RWPE2 (cell line): ENCODE measurements at regions not wholly inside any gene's neighbourhood (a gene's known extent, or its start where the extent isn't known, plus 50 kb on each side); places are given as distances from the start of the nearest gene placed in this dataset.

Experiments used
- ATAC-seq: fragments of 200-7000 bp; cut with Tn5 transposase; 3 replicates; pipeline ENCODE4 v1.9.1; 2021; ENCODE audit warnings: low read depth
- DNase-seq: peaks from one replicate; pipeline ENCODE4 v3.0.0-alpha.2; 2020; ENCODE audit warnings: low spot score
- H3K27ac ChIP-seq: fragments of 450-650 bp; 2 replicates; pipeline ENCODE4 v1.5.1; 2017; ENCODE audit warnings: mild to moderate bottlenecking; ENCODE audit not compliant: poor library complexity, severe bottlenecking
- H3K27me3 ChIP-seq: fragments of 250-450 bp; sonication (Bioruptor Pico); 2 replicates; pipeline ENCODE4 v1.5.1; 2021; ENCODE audit warnings: mild to moderate bottlenecking, moderate library complexity; ENCODE audit not compliant: insufficient read depth, poor library complexity, severe bottlenecking
- H3K36me3 ChIP-seq: fragments of 250-450 bp; sonication (Bioruptor Pico); 2 replicates; pipeline ENCODE4 v1.5.1; 2020; ENCODE audit warnings: low read depth, mild to moderate bottlenecking, moderate library complexity
- H3K4me1 ChIP-seq: fragments of 250-450 bp; sonication (Bioruptor Pico); 2 replicates; pipeline ENCODE4 v1.5.1; 2021; ENCODE audit warnings: mild to moderate bottlenecking, moderate library complexity; ENCODE audit not compliant: insufficient read depth, poor library complexity, severe bottlenecking
- H3K4me3 ChIP-seq: fragments of 250-450 bp; sonication (Bioruptor Pico); 2 replicates; pipeline ENCODE4 v1.5.1; 2021; ENCODE audit warnings: mild to moderate bottlenecking, moderate library complexity; ENCODE audit not compliant: severe bottlenecking
- H3K9me3 ChIP-seq: fragments of 250-450 bp; sonication (Bioruptor Pico); 2 replicates; pipeline ENCODE4 v1.5.1; 2021; ENCODE audit warnings: mild to moderate bottlenecking, moderate library complexity; ENCODE audit not compliant: severe bottlenecking
- TF ChIP-seq, protein P1 (sequence below): fragments of 450-650 bp; IDR thresholded peaks from one replicate; pipeline ENCODE4 v1.5.1; 2017; ENCODE audit warnings: mild to moderate bottlenecking, moderate library complexity; ENCODE audit not compliant: poor library complexity, severe bottlenecking

DNA sequence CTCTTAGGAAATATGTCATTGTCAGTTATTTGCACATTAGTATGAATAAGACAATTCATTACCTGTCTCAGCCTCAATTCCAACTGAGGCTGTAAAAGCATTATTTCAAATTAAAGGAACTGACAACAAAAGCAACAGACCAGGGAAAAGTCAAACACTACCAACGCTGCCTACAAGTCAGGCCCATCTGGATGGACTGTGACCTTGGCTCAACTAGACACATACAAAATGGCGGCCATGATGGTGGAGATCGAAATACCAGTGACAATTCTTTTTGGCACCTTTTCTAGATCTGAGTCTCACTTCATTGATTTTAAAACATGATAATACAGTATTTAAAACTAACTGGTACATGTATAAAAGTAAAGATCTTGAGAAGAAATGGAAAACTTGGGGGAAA is 160.7 kb downstream of the DHX15 start:
- no peaks in the 10 kb centered on the region for H3K36me3 ChIP-seq
- DNase-seq (no peak), ATAC-seq (no peak)
- H3K27me3 ChIP-seq: no peaks in the 10 kb centered on the region
- TF ChIP-seq, protein P1, sequence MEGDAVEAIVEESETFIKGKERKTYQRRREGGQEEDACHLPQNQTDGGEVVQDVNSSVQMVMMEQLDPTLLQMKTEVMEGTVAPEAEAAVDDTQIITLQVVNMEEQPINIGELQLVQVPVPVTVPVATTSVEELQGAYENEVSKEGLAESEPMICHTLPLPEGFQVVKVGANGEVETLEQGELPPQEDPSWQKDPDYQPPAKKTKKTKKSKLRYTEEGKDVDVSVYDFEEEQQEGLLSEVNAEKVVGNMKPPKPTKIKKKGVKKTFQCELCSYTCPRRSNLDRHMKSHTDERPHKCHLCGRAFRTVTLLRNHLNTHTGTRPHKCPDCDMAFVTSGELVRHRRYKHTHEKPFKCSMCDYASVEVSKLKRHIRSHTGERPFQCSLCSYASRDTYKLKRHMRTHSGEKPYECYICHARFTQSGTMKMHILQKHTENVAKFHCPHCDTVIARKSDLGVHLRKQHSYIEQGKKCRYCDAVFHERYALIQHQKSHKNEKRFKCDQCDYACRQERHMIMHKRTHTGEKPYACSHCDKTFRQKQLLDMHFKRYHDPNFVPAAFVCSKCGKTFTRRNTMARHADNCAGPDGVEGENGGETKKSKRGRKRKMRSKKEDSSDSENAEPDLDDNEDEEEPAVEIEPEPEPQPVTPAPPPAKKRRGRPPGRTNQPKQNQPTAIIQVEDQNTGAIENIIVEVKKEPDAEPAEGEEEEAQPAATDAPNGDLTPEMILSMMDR: no peak
- no peak overlapping the region for H3K4me3 ChIP-seq
- H3K27ac ChIP-seq: no peak overlapping the region
- H3K9me3 ChIP-seq: no peaks in the 10 kb centered on the region
- H3K4me1 ChIP-seq: no peaks in the 10 kb centered on the region

DNA sequence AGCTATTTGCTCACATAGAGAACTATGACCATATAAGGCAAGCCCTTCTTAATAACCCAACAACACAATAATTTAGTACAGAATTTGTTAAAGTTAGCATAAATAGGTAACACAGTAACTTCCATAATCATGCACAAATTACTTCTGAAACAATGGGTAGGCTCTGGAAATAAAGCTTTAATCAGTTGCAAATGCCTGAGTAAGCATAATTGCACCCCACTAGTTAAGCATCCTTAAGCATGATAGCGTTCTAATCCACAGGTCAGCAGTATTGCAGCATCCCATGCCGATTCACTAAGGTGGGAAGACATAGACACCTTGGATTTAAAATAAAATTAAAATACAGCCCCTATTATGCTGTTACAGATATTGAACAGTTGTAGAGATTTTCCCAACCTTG is 161.7 kb downstream of the DHX15 start:
- no peaks in the 10 kb centered on the region for H3K36me3 ChIP-seq
- ATAC-seq: no peak
- H3K4me1 ChIP-seq: no peaks in the 10 kb centered on the region
- no peak overlapping the region for H3K27ac ChIP-seq
- H3K27me3 ChIP-seq: no peaks in the 10 kb centered on the region
- H3K9me3 ChIP-seq: no peaks in the 10 kb centered on the region
- no peak for DNase-seq
- no peak overlapping the region for H3K4me3 ChIP-seq
- TF ChIP-seq, protein P1: no peak

DNA sequence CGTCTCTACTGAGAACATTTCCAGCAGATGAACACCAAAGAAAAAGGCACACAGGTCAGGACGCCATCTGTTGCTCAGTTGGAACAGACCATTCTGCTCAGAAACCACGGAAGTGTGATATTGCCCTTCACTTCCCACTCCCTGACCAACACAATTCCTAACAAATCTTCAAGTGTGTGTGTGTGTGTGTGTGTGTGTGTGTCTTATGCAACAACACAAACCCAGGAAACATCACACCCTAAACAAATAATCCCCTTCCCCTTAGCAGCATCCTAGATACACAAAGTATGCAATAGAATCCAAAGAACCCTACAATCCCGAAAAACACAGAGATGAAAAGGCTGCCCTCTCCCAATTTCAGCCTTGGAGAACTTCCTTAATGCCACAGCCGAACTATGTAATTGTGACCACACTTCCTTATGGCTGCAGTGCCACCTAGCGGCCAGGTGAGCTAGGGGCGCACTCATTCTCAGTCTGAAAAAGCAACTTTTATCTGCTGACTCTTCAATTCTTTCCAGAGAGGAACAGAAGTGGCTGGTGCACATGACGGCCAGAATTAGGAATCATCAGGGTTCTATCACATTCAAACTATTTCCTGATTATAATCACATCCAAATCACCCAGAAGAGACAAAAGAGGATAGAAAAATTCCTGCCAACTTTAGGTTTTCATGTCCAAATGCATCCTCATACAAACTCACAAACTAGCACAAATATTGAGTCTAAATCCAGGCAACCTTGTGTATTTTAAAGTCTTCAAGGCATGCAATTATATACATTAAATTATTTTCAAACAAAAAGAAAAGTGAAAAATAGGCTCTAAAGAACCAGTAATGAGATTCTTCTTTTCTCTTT is 164.9 kb downstream of the DHX15 start:
- Histone ChIP-seq H3K4me3 (no peak overlapping the region), H3K9me3 (no peaks in the 10 kb centered on the region), H3K27me3 (no peaks in the 10 kb centered on the region), H3K36me3 (no peaks in the 10 kb centered on the region), H3K27ac (no peak overlapping the region), H3K4me1 (no peaks in the 10 kb centered on the region)
- peak; percentile 94 for ATAC-seq
- TF ChIP-seq, protein P1: peak; percentile 93
- DNase-seq: no peak

DNA sequence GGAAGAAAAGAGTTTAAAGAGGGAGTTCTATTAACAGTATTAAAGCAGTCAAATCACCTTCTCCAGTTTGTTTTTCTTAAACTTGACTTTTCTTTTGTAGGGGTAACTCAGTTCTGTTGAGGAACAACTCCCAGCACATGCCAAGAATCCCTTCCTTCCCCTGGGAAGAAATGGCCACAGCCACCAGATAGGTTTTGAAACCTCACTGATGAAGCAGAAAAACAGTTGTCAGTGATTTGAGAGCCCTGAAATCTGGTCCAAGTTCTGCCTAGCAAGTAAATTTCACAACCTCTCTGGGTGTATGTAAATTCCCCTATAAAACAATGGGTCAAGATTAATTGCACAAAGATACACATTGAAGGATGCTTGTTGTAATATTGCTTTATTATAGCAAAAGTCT is 167.1 kb downstream of the DHX15 start:
- TF ChIP-seq, protein P1: no peak
- Histone ChIP-seq H3K36me3 (no peaks in the 10 kb centered on the region), H3K4me3 (no peak overlapping the region), H3K27ac (no peak overlapping the region), H3K4me1 (no peaks in the 10 kb centered on the region), H3K9me3 (no peaks in the 10 kb centered on the region), H3K27me3 (no peaks in the 10 kb centered on the region)
- no peak for DNase-seq
- ATAC-seq: no peak

DNA sequence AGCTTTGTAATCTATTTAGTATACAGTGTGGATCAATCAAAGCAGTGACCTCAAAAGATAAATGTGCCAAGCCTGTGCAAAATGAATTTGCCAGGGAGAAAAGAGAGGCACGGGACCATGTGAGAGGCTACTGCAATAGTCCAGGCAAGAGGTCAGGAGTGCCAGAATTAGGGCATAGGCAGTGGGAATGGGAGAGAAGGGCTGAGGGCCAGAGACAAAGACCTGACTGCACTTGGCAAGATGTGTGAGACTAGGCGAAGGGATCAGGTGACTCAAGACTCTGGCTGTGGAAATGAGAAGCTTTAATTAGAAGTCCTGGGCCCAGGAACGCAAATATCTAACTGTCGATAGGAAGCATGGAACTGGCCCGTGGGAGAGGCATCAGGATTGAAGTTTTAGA is 168.1 kb downstream of the DHX15 start:
- Histone ChIP-seq H3K4me3 (no peak overlapping the region), H3K4me1 (no peaks in the 10 kb centered on the region), H3K9me3 (no peaks in the 10 kb centered on the region), H3K36me3 (no peaks in the 10 kb centered on the region), H3K27me3 (no peaks in the 10 kb centered on the region), H3K27ac (no peak overlapping the region)
- DNase-seq (no peak), ATAC-seq (no peak)
- TF ChIP-seq, protein P1: no peak
